Activated CD8-positive, alpha-beta T cell treated with anti-CD3 and anti-CD28 coated beads, Interleukin-2, amount 10 ng/mL, durations not matched to agents 7 days and 5 days (primary cell): ENCODE measurements at regions not wholly inside any gene's neighbourhood (a gene's known extent, or its start where the extent isn't known, plus 50 kb on each side); places are given as distances from the start of the nearest gene placed in this dataset.

Experiments used
- ATAC-seq: fragments of 150-1000 bp; cut with Tn5 transposase; one replicate; pipeline ENCODE4 v1.10.0; 2021; ENCODE audit warnings: moderate library complexity
- CTCF ChIA-PET: fragments of 350-600 bp; sonication (Branson Sonifier 250); formaldehyde crosslinking; loops from one replicate; lab custom pipeline; 2021; ENCODE audit warnings: antibody characterized with exemption; lab: Charles Lee
- POLR2A ChIA-PET: fragments of 350-600 bp; sonication (Branson Sonifier 250); formaldehyde crosslinking; loops from one replicate; lab custom pipeline; 2021; ENCODE audit warnings: antibody characterized with exemption; lab: Charles Lee
- DNase-seq: peaks from one replicate; pipeline ENCODE4 v3.0.0-alpha.2; 2020
- H3K27ac Mint-ChIP-seq: one replicate; pipeline ENCODE4 v1.8.0; 2021; ENCODE audit warnings: mild to moderate bottlenecking, mixed read lengths
- H3K27me3 Mint-ChIP-seq: one replicate; pipeline ENCODE4 v1.8.0; 2021; ENCODE audit warnings: low read depth, mixed read lengths
- H3K36me3 Mint-ChIP-seq: one replicate; pipeline ENCODE4 v1.8.0; 2021; ENCODE audit warnings: low read depth, mixed read lengths
- H3K4me1 Mint-ChIP-seq: one replicate; pipeline ENCODE4 v1.8.0; 2021; ENCODE audit warnings: low read depth, mixed read lengths
- H3K4me3 Mint-ChIP-seq: one replicate; pipeline ENCODE4 v1.8.0; 2021; ENCODE audit warnings: mild to moderate bottlenecking, mixed read lengths
- H3K9me3 Mint-ChIP-seq: one replicate; pipeline ENCODE4 v1.8.0; 2022; ENCODE audit warnings: mixed read lengths; ENCODE audit not compliant: insufficient read depth

DNA sequence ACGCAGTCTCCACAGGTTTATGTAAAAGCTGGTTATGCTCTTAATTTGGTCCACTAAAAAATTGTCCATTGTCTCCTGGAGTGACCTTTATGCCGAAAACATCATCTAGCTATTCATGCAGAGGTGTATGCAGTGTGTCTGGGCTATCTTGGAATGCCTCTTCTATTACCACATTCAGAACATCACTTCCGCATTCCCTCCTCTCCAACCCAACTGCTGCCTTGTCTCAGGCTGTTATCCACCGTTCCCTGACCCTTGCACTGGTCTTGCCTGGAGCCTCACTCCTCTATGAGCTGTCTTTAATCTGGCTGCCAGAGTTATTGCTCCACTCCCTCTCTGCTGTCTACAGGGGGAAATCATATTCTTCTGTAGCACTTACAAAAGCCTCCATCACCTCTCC, 214.1 kb upstream of the ANKRD55 start:
- no peaks in the 10 kb centered on the region for H3K27me3 Mint-ChIP-seq
- no peaks in the 10 kb centered on the region for H3K36me3 Mint-ChIP-seq
- no peak overlapping the region for H3K27ac Mint-ChIP-seq
- CTCF ChIA-PET, result interaction anchor here (0.6 kb wide), 1 partner anchor 178 kb away, joined by 3 read pairs; no protein-coding TSS in a partner anchor
- H3K9me3 Mint-ChIP-seq, result no peaks in the 10 kb centered on the region
- no peak for DNase-seq
- POLR2A ChIA-PET, result no interaction called here
- H3K4me1 Mint-ChIP-seq, result no peaks in the 10 kb centered on the region
- no peak for ATAC-seq
- no peak overlapping the region for H3K4me3 Mint-ChIP-seq

- Mint-ChIP-seq H3K9me3 (no peaks in the 10 kb centered on the region), H3K27me3 (no peaks in the 10 kb centered on the region), H3K4me1 (no peaks in the 10 kb centered on the region), H3K27ac (no peak overlapping the region), H3K36me3 (no peaks in the 10 kb centered on the region), H3K4me3 (no peak overlapping the region)
- DNase-seq, result no peak
- ChIA-PET POLR2A (no interaction called here), CTCF (interaction anchor here (0.6 kb wide), 1 partner anchor 177 kb away, joined by 3 read pairs; no protein-coding TSS in a partner anchor)
- ATAC-seq, result no peak
Measured at GRCh38 chr5:56446728-56447127, 213.6 kb upstream of the ANKRD55 start.

- ATAC-seq (no peak), DNase-seq (no peak)
- Mint-ChIP-seq H3K9me3 (no peaks in the 10 kb centered on the region), H3K36me3 (no peaks in the 10 kb centered on the region), H3K27me3 (peaks cover 3% of the 10 kb centered on the region), H3K4me3 (no peak overlapping the region), H3K4me1 (no peaks in the 10 kb centered on the region), H3K27ac (no peak overlapping the region)
- CTCF ChIA-PET, result interaction anchor here (1.4 kb wide), 1 partner anchor 9 kb away, joined by 3 read pairs; no protein-coding TSS in a partner anchor
- POLR2A ChIA-PET, result no interaction called here
Measured at GRCh38 chr5:56443826-56444225, 210.7 kb upstream of the ANKRD55 start.

- ATAC-seq, result no peak
- no peak overlapping the region for H3K4me3 Mint-ChIP-seq
- ChIA-PET CTCF (interaction anchor here (2.0 kb wide), 1 partner anchor 397 kb away, joined by 6 read pairs; no protein-coding TSS in a partner anchor), POLR2A (no interaction called here)
- DNase-seq, result no peak
- H3K9me3 Mint-ChIP-seq, result no peaks in the 10 kb centered on the region
- no peak overlapping the region for H3K27ac Mint-ChIP-seq
- H3K36me3 Mint-ChIP-seq, result no peaks in the 10 kb centered on the region
- peaks cover 6% of the 10 kb centered on the region for H3K27me3 Mint-ChIP-seq
- no peaks in the 10 kb centered on the region for H3K4me1 Mint-ChIP-seq
Measured at GRCh38 chr5:56440871-56441740, 208.0 kb upstream of the ANKRD55 start.

GRCh38 chr5:56434986-56435385, 201.9 kb upstream of the ANKRD55 start:
- Mint-ChIP-seq H3K27ac (no peak overlapping the region), H3K36me3 (no peaks in the 10 kb centered on the region), H3K9me3 (no peaks in the 10 kb centered on the region), H3K27me3 (peaks cover 3% of the 10 kb centered on the region), H3K4me3 (no peak overlapping the region), H3K4me1 (no peaks in the 10 kb centered on the region)
- ChIA-PET POLR2A (no interaction called here), CTCF (interaction anchor here (0.6 kb wide), 1 partner anchor 404 kb away, joined by 3 read pairs; no protein-coding TSS in a partner anchor)
- DNase-seq, result no peak
- no peak for ATAC-seq

DNA sequence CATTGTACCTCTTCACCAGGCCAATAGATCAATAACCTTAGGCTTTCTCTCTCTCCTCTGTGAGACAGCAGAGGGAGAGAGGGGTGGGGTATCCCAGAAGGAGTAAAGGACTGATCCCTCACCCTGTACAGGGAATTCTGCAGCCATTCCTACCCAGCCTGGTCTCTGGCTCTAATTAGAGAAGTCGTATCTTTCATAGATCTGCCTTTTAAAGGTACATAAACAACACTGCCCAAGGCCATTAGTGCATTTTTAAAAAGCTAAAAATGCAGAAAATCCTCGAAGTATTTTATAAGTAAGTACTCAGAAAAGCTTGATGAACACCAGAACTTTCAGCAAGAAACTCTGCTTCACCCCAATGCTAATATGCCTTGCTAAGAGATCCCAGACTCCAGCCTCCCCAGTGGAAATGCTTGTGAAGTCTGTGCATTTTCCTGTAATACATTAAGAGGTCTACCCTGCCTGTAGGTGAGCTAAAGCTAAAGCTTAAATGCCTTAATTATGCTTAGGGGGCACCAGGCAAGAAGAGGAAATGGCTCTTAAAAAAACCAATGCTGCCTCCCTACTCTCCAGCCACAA, 200.0 kb upstream of the ANKRD55 start:
- no peaks in the 10 kb centered on the region for H3K36me3 Mint-ChIP-seq
- no peaks in the 10 kb centered on the region for H3K9me3 Mint-ChIP-seq
- DNase-seq, result no peak
- no peak for ATAC-seq
- H3K27me3 Mint-ChIP-seq, result no peaks in the 10 kb centered on the region
- H3K27ac Mint-ChIP-seq, result no peak overlapping the region
- H3K4me3 Mint-ChIP-seq, result no peak overlapping the region
- no peaks in the 10 kb centered on the region for H3K4me1 Mint-ChIP-seq
- POLR2A ChIA-PET, result no interaction called here
- CTCF ChIA-PET, result no interaction called here

GRCh38 chr5:56432321-56432720, 199.2 kb upstream of the ANKRD55 start:
- Mint-ChIP-seq H3K4me3 (no peak overlapping the region), H3K4me1 (no peaks in the 10 kb centered on the region), H3K9me3 (no peaks in the 10 kb centered on the region), H3K27ac (no peak overlapping the region), H3K27me3 (no peaks in the 10 kb centered on the region), H3K36me3 (no peaks in the 10 kb centered on the region)
- no peak for ATAC-seq
- no peak for DNase-seq
- POLR2A ChIA-PET, result no interaction called here
- CTCF ChIA-PET, result no interaction called here

DNA sequence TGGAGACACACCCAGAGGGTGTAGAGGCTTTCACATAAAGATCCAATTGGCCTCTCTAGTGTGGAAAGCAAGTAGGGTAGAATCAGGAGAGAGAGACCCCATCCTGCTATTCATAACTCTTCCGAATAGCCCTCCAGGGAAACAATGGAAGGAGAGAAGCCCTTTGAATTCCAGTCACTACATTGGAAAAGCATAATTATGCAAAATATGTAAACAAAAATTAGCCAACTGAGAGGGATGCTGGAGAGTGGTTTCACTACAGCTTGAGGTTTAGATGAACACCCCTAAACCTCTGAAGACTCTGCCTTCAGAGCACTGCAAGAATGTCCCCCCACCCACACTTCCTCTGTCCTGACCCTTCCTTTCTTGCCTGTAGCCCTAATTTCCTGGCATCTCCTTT, 197.3 kb upstream of the ANKRD55 start:
- CTCF ChIA-PET, result no interaction called here
- Mint-ChIP-seq H3K36me3 (no peaks in the 10 kb centered on the region), H3K4me3 (no peak overlapping the region), H3K27me3 (no peaks in the 10 kb centered on the region), H3K4me1 (no peaks in the 10 kb centered on the region), H3K27ac (no peak overlapping the region), H3K9me3 (peaks cover 4% of the 10 kb centered on the region)
- no peak for ATAC-seq
- POLR2A ChIA-PET, result no interaction called here
- DNase-seq, result no peak

GRCh38 chr5:56429110-56429561, 196.0 kb upstream of the ANKRD55 start:
- ChIA-PET CTCF (interaction anchor here (0.7 kb wide), 1 partner anchor 106 kb away, joined by 3 read pairs; no protein-coding TSS in a partner anchor), POLR2A (no interaction called here)
- Mint-ChIP-seq H3K27ac (no peak overlapping the region), H3K36me3 (no peaks in the 10 kb centered on the region), H3K4me1 (no peaks in the 10 kb centered on the region), H3K9me3 (peaks cover 4% of the 10 kb centered on the region), H3K27me3 (no peaks in the 10 kb centered on the region), H3K4me3 (no peak overlapping the region)
- DNase-seq, result no peak
- ATAC-seq, result no peak

DNA sequence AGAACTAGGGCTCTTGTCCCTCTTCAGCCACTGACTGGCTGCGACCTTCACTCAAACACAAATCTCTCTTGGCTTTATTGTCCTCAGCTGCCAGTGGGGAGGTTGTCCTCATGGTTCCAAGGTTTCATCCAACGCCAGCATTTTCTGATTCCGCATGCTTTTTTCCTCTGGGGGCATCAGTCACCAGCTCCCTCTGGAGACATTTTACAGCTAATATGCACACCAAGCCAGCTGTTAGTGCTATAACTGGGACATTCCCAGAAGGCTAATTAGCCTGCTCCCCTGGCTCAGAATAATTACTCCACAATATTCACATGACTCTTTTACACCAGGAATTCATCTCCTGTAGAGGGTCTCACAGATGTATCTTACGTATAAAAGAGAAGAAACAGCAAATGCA, 193.6 kb upstream of the ANKRD55 start:
- H3K36me3 Mint-ChIP-seq, result no peaks in the 10 kb centered on the region
- POLR2A ChIA-PET, result no interaction called here
- H3K9me3 Mint-ChIP-seq, result peaks cover 5% of the 10 kb centered on the region

DNA sequence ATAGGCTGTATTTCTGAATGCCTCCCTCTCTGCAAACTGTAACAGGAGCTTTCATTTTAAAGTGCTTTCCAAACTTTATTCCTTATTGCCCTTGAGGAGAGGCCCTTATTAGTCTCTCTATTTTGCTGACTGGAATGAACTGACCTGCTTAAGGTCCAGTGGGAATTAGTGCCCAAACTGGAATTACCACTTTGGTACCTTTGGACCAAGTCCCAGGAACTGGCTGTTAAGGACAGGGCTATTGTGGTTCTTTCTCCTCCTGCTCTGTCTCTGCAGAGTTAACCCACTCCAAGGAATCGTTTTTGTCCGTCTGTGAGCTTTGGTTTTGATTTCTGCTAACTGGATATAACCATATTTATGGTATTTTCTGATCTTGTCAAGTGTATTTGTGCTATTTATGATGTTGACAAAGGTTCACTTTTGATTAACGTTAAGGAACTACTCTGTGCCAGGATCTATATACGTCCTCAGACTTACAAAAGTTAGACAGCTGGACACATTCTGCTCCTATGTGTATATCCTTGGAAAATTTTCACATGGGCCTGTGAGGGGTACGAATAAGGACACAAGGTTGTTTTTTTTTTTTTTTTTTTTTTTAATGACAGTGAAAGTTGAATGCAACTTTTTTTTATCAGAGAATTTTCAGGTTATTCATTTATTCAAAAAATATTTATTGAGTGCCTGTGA, 189.1 kb upstream of the ANKRD55 start:
- Mint-ChIP-seq H3K4me3 (no peak overlapping the region), H3K36me3 (peaks cover 2% of the 10 kb centered on the region), H3K4me1 (no peaks in the 10 kb centered on the region), H3K9me3 (peaks cover 43% of the 10 kb centered on the region), H3K27ac (no peak overlapping the region), H3K27me3 (no peaks in the 10 kb centered on the region)
- no peak for ATAC-seq
- no peak for DNase-seq
- ChIA-PET POLR2A (no interaction called here), CTCF (interaction anchor here (1.4 kb wide), 1 partner anchor 10 kb away, joined by 3 read pairs; no protein-coding TSS in a partner anchor)

More for the DNA sequence above, 193.6 kb upstream of the ANKRD55 start:
- no peak for ATAC-seq
- CTCF ChIA-PET, result no interaction called here
- Mint-ChIP-seq H3K27ac (no peak overlapping the region), H3K4me1 (no peaks in the 10 kb centered on the region), H3K4me3 (no peak overlapping the region), H3K27me3 (no peaks in the 10 kb centered on the region)
- DNase-seq, result no peak
